Stimulated activated CD8-positive, alpha-beta memory T cell treated with anti-CD3 and anti-CD28 coated beads, Interleukin-7, amount 100 ng/mL, for 4 hours (primary cell): ENCODE measurements at regions not wholly inside any gene's neighbourhood (a gene's known extent, or its start where the extent isn't known, plus 50 kb on each side); places are given as distances from the start of the nearest gene placed in this dataset.

Experiments used
- DNase-seq, 2 donors: peaks; one replicate each; pipeline ENCODE4 v3.0.0-alpha.2; 2020; ENCODE audit warnings: low read depth in 2 of 2

DNA sequence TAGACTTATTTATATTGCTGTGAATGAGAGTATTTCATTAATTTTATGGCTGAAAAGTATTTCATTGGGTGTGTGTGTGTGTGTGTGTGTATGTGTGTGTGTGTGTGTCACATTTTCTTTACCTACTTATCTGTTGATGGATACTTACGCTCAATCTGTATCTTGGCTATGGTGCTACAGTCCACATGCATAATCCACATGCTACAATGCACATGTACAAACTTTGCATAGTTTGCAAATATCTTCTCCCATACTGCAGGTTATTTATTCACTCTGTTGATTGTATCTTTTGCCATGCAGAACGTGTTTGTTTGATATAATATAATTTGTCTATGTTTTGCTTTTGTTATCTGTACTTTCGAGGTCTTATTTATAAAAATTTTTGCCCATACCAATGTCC is 167.8 kb downstream of the RAB28 start:
- no peak for DNase-seq

DNA sequence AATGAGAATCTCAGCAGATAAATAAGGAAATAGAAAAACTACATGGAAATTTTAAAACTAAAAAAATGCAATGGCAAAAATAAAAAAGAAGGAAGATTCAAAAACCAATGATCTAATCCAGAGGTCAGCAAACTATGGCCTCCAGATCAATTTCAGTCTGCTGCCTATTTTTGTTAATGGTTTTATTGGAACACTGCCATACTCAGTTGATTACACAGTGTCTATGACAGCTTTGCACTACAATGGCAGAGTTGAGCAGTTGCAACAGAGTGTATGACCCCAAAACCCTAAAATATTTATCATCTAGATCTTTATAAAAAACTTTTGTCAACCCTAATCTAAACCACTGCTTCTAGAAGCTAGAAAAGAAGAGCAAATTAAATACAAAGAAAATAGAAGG is 170.3 kb downstream of the RAB28 start:
- DNase-seq, result no peak

- DNase-seq, result no peak
These were observed 171.9 kb downstream of the RAB28 start for GRCh38 chr4:13312264-13312663.

DNA sequence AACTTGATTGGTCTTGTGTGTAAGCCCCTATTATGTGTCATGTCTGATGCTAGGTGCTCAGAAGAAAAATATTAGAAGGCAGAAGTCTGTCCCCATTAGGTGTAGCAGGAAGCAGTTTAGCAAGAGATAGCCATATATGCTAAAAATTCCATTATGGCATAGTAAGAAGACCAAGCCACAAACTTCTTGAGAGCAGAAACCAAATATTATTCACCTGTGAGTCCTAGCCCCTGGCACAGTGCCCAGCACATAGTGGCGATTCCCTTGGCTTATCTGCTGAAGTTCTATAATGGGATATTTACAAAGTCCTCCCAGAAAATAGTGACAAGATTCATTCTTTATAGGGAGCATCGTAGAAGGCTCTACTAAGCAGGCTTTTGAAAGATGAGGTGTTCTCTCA is 174.4 kb downstream of the RAB28 start:
- DNase-seq, result no peak

- no peak for DNase-seq
These were observed 177.8 kb downstream of the RAB28 start for GRCh38 chr4:13306356-13306755.

DNA sequence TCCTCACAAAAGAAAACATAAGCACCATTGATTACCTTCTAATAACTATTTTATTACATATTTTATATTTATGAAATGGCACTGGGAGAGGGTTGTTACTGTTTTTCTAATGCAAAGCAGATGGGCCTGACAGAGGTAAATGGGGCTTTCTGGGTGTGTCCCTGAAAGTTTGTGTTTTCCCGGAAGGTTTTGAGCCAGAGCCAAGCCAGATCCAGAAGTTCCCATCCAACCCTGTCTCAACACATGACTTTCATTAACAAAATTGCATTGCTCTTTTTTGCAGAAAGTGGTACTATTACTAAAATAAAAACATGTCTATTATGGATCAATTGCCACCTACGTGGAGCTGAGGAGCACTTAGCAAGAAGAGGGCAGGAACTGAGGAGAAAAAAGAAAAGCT is 181.3 kb downstream of the RAB28 start:
- DNase-seq, result no peak

GRCh38 chr4:13299343-13299742 is 184.8 kb downstream of the RAB28 start:
- no peak for DNase-seq

GRCh38 chr4:13298655-13299054 is 185.5 kb downstream of the RAB28 start:
- DNase-seq, result no peak

GRCh38 chr4:13296986-13297385 is 187.2 kb downstream of the RAB28 start:
- no peak for DNase-seq

- DNase-seq, result no peak
These were observed 189.1 kb downstream of the RAB28 start for GRCh38 chr4:13294961-13295605.

DNA sequence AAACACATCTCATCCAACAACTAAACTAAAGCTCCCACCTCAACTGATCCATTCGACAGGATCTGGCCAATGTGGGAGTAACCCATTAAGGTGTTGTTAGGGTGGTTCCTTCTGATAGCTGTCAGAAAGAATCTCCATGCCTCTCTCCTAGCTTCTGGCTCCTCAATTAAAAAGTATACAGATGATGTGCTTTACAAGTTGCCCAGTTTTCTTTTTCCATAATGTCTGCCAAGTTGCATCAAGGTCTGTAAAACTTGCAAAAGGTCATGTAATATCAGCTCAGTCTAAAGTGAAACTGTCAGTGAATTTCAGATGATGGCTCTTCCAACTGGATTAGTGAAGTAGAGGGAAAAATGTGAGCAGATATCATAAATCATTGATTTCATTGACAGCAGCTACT is 191.8 kb downstream of the RAB28 start:
- DNase-seq, result no peak

DNA sequence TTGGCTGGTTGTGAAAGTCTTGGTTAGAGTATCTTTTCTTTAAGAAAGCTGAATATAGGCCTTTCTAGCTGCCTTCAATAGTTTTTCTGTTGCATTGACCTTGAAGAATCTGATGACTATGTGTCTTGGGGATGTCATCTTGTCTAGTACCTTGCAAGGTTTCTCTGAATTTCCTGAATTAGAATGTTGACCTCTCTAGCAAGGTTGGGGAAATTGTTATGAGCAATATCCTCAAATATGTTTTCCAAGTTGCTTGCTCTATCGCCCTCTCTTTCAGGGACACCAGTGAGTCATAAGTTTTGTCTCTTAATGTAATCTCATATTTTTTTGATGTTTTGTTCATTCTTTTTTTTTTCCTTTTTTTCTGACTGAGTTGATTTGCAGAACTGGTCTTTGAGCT is 194.7 kb downstream of the RAB28 start:
- DNase-seq, result no peak

DNA sequence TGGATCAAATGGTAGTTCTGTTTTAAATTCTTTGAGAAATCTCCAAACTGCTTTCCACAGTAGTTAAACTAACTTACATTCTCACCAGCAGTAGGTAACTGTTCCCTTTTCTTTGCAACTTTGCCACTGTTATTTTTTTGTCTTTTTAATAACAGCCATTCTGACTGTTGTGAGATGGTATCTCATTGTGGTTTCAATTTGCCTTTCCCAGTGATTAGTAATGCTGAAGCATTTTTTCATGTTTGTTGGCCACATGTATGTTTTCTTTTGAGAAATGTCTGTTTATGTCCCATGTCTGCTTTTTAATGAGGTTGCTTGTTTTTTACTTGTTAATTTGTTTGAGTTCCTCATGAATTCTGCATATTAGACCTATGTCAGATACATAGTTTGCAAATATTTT is 198.8 kb downstream of the RAB28 start:
- DNase-seq, result no peak

DNA sequence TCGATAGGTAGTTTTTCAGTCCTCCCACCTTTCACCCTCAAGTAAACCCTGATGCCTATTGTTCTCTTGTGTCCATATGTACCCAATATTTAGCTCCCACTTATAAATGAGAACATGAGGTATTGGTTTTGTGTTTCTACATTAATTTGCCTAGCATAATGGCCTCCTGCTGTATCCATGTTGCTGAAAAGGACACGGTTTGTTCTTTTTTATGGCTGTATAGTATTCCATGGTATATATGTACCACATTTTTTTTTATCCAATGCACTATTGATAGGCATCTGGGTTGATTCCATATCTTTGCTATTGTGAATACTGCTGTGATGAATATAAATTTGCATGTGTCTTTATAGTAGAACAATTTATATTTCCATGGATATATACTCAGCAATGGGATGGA is 199.2 kb downstream of the RAB28 start:
- DNase-seq, result no peak

DNA sequence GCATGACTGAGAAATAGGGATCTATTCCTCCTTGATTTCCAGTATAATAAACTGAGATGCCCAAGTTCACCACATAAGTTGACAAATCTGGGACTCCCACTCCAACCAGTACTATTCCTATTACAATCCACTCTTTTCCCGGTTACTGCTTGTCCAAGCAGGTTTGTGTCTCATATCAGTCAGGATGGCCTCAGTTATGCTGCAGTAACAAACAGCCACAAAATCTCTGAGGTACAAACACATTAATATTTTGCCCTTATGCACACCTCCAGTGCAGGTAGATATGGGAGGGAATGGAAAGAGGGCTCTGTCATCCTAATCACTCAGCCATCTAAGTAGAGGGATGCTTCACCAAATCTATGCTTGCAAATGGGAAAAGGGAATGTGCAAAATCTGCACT is 207.8 kb downstream of the RAB28 start:
- DNase-seq, result no peak

GRCh38 chr4:13268703-13269102 is 215.4 kb downstream of the RAB28 start:
- DNase-seq, result no peak

DNA sequence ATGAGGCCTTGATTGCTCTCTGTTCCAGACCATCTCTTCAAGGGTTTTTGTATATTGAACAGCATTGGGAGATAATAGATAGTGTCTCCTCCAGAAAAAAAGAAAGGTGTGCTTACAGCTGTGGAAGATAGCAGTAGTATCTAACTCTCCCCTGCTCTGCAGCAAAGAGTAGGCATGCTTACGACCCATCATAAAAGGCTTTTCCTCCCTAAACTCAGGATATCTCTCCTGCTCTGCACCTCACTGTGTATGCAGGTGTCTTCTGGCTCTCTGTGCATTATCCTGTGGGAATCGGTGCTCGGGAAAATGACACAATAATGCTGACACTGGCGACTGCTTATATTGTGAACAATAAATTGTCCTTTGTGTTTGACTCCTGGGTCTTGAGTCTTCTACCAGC is 216.0 kb downstream of the RAB28 start:
- DNase-seq, result no peak

DNA sequence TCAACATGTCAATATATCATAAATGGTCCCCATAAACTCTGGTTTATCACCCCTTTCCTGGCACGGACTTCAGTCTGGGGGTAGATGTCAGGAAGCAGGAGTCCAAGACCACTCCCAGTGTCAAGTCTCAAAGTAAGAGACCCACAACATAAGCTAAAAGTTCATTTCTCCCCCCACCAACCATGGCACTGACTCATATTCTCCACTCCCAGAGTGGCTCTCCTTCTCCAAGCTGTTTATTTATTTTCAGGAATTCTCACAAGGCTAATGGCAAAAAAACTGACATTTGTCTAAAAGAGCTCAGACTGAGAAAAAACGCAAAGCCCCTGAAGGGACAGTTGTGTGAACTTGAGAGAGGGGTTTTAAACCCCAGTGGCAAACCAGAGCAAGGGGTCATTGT is 217.0 kb downstream of the RAB28 start:
- DNase-seq, result no peak

DNA sequence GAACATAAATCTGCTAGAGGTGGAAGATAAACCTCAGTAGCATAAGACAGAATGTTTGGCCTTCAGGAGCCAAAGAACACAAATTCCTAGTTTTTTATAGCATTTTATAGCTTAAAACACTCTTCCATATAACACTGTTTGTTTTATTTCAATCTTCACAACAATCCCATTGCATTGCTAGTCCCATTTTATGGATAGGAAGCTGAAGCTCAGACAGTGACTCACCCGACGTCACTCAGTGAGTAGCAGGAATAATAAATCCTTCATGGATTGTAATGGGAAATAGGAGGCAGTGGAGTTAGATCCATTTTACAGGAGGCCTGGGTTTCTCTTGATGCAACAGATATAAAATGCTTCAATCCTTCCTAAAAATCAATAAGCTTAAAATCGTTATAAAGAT is 217.5 kb downstream of the RAB28 start:
- DNase-seq, result no peak

GRCh38 chr4:13263967-13264525 is 220.1 kb downstream of the RAB28 start:
- DNase-seq, result no peak

DNA sequence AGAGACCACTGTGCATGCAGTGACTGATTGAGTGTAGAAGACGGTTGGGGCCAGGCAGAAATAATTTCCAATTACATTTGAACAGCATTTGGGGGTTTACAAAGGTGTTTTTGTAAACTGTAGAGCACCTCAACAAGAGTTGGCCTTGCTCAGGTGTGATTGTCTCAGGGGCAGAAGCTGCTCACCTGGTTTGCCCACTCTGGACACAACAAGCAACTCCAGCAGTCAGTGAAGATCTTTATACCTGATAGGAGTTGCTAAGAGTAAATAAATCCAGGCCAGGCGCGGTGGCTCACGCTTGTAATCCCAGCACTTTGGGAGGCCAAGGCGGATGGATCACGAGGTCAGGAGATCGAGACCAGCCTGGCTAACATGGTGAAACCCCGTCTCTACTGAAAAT is 221.3 kb downstream of the RAB28 start:
- no peak for DNase-seq

GRCh38 chr4:13261486-13262257 is 222.5 kb downstream of the RAB28 start:
- no peak for DNase-seq

DNA sequence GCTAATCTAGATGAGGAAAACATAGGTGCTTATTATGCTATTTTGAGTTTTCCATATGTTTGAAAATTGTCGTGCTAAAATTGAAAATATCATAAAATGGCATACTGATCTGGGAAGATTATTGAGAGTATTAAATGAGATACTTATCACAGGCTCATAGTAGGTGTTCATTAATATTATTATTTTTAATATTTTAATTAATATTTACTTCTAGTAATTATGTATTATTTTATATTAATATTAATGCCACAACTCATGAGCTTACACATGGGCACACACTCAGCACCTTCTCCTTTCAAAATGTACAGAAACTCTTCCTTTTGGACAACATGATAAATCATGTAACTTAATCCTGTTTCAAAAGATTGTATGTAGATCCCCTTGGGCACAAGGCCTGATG is 223.6 kb downstream of the RAB28 start:
- no peak for DNase-seq
